Right ventricle myocardium superior (tissue), 1 donor: ENCODE measurements at regions not wholly inside any gene's neighbourhood (a gene's known extent, or its start where the extent isn't known, plus 50 kb on each side); places are given as distances from the start of the nearest gene placed in this dataset.

Source experiments
- ATAC-seq: fragments of 200-7000 bp; cut with Tn5 transposase; one replicate; pipeline ENCODE4 v1.9.1; 2020; ENCODE audit warnings: mild to moderate bottlenecking; ENCODE audit not compliant: poor library complexity
- DNase-seq: peaks from one replicate; pipeline ENCODE4 v3.0.0-alpha.2; 2020
- intact Hi-C: fragments of 100-400 bp; cut with DNase I; formaldehyde crosslinking; loops from one replicate; pipeline ENCODE4 v1.11.2; 2022
- donor health status: DM: no; HTN: yes; CAD: no; lungs with severe emphysema.

DNA sequence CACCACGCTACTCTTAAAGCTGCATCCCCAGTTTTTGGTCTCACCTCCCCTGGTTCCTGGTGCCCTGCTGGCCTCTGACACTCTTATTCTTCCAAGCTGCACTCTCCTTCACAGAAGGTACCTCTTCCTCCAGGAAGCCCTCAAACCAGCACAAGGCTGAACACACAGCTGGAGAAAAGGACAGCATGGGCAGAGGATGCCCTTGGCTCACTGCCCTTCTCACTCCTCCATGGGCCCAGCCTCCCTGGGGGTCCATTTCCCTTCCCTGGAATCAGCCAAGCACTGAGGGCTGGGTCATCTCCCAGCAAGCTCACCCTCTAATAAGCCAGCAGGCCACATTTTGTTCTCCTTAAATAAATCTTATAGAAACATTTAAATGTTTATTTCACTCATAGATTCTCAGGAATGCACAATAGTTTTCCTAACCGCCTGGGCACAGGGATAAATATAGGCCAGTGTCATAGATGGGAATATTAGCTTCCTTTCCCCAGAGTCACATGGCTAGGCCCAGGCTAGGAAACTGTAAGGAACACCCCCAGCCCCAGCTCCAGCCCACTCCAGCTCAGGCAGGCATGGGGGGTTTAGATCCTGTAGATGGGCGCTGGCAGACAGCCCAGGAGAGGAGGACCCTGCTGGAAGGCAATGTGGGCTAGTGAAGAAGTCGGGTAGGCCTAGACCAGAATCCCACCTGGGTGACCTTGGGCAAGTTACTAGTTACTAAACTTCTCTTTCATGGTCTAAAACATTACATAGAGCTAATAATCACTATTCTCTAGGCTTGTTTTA is 51.5 kb downstream of the IRAG1 start:
- intact Hi-C loops, result no loop called here
- no peak for ATAC-seq

DNA sequence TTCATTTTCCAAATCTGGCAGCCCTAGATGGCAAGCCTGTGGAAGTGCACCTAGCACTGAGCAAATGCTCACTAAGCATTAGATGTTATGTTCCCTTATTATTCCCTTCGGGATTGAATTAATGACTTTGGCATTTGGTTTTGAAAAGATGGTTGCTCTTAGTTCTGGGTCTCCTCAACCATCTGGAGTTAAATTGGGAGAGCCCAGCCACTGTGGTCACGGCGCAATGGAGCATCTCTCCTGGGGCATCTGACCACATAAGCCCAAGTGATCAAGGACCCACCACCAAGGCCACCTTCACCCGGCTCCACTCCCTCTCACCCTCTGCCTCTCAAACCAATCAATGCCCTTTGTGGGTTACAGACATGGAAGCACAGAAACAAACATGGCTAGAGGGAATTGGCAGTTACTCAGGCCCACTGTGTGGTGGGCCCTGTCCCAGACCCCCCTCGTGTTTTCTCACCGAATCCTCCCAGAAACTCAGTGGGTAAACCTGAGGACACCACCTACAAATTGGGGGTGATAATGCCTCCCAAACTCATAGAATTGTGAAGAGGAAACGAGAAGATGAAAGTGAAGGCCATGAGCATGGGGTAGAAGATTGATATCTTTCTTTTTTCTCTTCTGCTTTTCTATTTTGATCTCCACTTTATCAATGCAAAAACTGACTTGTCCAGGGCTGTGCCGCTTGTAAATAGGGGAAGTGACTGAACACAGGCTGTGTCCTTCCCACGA is 52.2 kb downstream of the IRAG1 start:
- DNase-seq, result no peak
- intact Hi-C loops, result no loop called here
- peak; percentile 46 for ATAC-seq

More for the DNA sequence above, 51.5 kb downstream of the IRAG1 start:
- no peak for DNase-seq

- peak; percentile 41 for ATAC-seq
- intact Hi-C loops, result no loop called here
- DNase-seq, result no peak
Measured at GRCh38 chr11:10640308-10640707, 53.2 kb downstream of the IRAG1 start.

- ATAC-seq (no peak), DNase-seq (no peak)
- intact Hi-C loops, result no loop called here
Measured at GRCh38 chr11:10639350-10639749, 54.2 kb downstream of the IRAG1 start.

DNA sequence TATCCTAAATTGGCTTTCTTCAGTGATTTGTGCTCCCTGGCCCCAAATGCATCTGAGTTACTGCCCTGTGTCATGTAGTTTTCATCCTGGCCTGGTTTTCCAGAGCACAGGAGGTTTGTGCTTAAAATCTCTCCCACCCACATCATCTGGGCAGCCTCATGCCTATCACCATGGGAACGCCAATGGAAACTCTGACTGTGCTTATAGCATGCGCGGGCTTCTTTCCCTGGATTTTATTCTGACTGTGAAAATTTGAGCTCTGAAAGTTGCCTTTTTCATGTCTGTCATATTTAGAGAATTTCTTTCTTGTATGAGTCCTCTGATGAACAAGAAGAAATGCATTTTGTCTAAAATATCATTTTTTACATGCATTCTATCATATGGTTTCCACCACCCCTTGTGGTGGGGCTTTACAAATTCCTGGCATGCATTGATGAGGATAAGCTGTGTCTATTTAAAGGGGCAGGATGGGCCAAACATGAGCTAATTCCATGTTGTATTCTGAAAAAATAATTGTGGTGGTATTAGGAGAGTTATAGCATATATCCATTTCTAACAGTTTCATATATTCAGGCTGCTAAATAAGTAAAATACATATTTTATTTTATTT is 55.1 kb downstream of the IRAG1 start:
- ATAC-seq (no peak), DNase-seq (no peak)
- intact Hi-C loops, result no loop called here

DNA sequence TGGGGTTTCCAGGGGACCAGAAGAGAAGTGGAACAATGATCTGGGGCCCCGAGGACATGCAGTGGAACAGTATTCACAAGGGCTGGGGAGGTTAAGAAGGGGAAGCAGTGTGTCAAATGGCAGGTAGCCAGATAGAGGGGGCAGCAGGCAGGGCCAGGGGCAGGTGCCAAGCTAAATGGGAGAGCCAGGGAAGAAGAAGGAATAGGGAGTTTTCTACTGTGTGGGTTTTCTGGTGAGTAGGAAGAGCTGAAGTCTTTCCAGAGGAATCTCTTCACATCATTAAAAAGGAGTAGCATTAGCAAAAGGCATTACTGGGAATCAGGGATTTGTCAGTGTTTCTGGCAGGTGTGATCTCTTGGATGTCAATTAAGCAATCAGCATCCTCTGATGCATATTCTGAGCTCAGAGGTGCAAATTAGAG is 55.8 kb downstream of the IRAG1 start:
- DNase-seq, result no peak
- no peak for ATAC-seq
- intact Hi-C loops, result no loop called here

DNA sequence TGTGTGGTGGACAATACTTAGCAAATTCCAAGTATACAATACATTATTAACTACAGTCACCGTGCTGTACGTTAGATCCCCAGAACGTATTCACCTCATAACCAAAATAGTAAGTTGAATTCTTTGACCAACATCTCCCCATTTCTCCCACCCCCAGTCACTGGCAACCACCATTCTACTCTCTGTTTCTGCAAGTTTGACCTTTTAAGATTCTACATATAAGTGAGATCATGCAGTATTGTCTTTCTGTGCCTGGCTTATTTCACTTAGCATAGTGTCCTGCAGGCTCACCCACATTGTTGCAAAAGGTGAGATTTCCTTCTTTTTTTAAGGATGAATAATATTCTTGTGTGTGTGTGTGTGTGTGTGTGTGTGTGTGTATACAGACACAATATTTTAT is 59.1 kb downstream of the IRAG1 start:
- ATAC-seq (no peak), DNase-seq (no peak)
- intact Hi-C loops, result no loop called here

DNA sequence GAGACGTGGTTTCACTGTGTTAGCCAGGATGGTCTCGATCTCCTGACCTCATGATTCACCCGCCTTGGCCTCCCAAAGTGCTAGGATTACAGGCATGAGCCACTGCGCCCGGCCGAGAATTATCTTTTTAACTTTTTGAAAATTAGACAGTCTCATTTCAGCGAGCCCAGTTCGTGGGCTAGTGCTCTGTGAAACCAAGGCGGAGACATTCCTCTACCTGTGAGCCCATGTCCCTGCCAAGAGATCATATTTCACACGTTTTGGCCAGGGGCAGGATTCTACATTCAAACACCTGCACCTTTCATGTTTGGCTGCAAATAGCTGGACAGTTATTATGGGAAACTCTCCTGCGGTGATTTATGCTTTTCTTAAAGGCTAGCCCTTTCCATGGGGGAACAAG is 60.3 kb downstream of the IRAG1 start:
- no peak for DNase-seq
- ATAC-seq, result no peak
- intact Hi-C loops, result no loop called here

DNA sequence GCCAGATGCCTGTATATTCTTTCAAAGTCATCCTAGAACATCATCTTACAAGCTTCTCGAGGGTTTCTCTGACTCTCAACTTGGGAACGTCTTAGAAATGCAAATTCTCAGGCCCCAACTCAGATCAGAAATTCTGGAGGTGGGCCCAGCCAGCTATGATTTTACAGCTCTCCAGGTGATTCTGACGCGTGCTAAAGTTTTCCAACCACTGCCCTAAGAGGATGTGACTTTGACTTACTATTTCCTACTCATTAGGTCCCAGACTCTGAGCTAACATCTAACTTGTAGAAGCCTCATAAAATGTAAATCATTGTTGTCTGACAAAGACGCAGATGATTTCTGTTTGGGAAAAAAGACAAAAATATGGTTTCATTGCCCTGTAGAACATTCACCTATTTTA is 61.1 kb downstream of the IRAG1 start:
- DNase-seq, result no peak
- no peak for ATAC-seq
- intact Hi-C loops, result no loop called here

- DNase-seq (no peak), ATAC-seq (no peak)
- intact Hi-C loops, result no loop called here
Measured at GRCh38 chr11:10631761-10632160, 61.8 kb downstream of the IRAG1 start.

DNA sequence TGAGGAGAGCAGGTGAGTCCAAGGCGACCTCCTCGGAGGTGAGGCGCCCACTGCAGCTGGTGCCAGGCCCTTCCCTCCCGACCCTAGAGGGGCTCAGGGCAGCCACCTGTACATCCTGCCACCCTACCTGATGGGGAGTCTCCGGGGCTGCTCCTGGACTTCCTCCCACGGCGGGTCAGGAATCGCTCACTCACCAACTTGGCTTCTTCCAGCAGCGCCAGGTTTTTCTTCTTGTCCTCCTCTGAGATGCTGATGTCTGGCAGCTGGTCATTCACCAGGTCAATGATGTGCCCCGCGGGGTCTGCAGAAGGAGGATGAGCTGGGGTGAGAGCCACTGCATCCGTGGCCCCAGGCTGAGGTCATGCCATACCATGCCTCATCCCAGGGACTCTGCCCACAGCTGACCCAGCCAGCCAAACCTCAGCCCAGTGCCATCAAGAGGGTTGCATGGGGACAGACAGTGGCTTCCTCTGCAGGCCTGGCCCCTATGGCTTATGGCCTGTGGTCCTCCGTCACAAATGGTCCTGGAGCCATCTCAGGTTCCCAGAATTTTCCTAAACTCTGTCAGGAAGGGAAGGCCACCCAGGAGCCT is 61.0 kb upstream of the LYVE1 start:
- no peak for DNase-seq
- ATAC-seq, result no peak
- intact Hi-C loops, result loop anchor here (5.0 kb wide), 1 partner anchor 108 kb away; no protein-coding TSS in a partner anchor

DNA sequence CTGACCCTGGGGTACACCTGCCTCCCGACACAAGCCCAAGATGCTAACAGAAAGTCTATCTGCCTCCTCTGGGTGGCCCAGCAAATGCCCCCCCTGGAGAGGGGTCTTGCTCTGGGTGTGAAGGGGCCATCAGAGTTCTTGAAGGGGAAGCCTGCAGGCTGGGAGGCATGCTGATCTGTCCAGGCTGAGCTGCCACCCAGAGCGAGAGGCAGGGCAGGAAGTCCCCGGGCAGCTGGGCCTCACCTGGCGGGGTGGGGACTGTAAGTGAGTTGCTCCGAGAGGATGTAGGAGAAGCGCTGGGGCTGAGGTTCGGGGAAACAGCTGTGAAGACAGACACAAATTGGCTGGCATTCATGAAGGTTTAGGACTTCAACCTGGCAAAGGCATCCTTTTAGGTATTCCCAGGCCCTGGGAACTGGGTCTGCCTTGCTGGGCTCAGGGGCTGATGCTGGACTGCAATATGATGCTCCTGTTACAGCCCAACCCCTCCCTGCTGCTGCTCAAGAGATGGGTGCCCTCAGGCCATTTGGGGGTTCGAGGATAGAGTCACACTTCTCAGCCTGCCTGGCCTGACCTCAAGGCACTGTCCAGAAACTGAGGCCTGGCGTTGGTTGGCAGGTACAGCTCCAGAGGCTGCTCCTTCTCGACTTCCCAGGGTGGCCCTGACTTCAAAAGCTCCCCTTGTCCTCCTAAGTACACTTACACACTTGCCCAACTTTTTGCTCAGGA is 60.2 kb upstream of the LYVE1 start:
- no peak for DNase-seq
- ATAC-seq, result no peak
- intact Hi-C loops, result loop anchor here (5.0 kb wide), 1 partner anchor 109 kb away; no protein-coding TSS in a partner anchor

DNA sequence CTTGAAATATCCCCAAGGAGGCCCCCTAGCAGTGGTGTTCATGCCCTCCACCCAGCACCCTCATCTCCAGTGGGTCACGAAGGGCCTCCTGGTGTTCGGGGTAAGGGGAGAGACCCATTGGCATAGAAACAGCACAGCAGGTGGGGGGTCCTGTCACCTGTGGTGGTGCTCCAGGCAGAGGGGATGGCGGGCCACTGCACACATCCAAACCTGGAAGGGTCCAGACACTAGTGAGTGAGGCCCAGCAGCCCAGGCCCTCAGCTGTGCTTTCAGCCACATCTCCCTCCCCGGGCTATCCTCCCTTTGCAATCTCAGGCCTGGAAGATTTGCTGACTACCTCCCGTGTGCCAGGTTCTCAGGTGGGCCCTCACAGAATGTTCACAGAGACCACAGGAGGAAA is 59.4 kb upstream of the LYVE1 start:
- no peak for ATAC-seq
- intact Hi-C loops, result loop anchor here (5.0 kb wide), 1 partner anchor 109 kb away; no protein-coding TSS in a partner anchor
- no peak for DNase-seq

- no peak for DNase-seq
- intact Hi-C loops, result loop anchor here (5.0 kb wide), 1 partner anchor 110 kb away; no protein-coding TSS in a partner anchor
- ATAC-seq, result no peak
Measured at GRCh38 chr11:10627291-10627690, 58.8 kb upstream of the LYVE1 start.

- no peak for ATAC-seq
- no peak for DNase-seq
- intact Hi-C loops, result loop anchor here (5.0 kb wide), 1 partner anchor 111 kb away; no protein-coding TSS in a partner anchor
Measured at GRCh38 chr11:10625982-10626311, 57.5 kb upstream of the LYVE1 start.

DNA sequence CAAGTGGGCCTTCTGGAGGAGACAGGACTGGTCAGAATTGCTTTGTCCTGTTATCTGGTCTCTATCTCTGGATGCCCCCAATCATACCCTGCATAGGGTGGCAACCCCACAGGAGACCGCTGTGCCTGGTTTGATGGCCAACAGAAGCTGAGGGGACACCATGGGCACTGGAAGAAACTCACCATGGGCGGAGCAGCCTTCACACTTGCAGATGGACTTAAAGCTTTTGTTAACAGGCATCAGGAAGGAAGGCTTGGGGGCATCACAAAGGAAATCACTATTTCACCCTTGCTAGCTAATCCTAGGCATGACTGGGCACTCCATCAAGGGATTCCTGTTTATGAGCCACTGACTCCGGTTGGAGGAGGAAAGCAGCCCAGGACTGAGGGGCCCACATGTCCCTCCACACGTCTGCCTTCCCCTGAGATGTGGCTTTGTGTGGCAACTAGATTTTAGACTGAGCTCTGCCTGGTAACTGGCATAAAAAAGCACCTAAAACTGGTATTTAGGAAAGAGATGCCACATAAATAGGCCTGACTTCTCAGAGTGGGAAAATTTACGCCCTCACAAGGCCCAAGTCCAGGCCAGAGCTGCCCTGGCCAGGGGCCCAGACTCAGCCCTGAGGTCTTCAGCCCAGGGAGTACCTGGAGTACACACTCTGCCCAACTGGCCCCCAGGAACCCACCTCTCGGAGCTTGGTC is 57.0 kb upstream of the LYVE1 start:
- ATAC-seq (no peak), DNase-seq (no peak)
- intact Hi-C loops, result loop anchor here (5.0 kb wide), 1 partner anchor 112 kb away; no protein-coding TSS in a partner anchor

GRCh38 chr11:10623797-10624761 is 55.6 kb upstream of the LYVE1 start:
- intact Hi-C loops, result no loop called here
- DNase-seq (no peak), ATAC-seq (peak; percentile 52)
